Testis (tissue), 2 donors: ENCODE measurements at regions not wholly inside any gene's neighbourhood (a gene's known extent, or its start where the extent isn't known, plus 50 kb on each side); places are given as distances from the start of the nearest gene placed in this dataset.

Experiments
- CTCF ChIP-seq, 3 experiments: fragments of 450-650 bp in 2 of 3; fragments of 200-600 bp in 1 of 3; sonication (generic) in 1 of 3; IDR thresholded peaks; one replicate each; pipeline ENCODE4 v1.5.1; 2016 to 2019; ENCODE audit warnings: antibody characterized with exemption in 3 of 3, mild to moderate bottlenecking in 2 of 3, moderate library complexity in 1 of 3
- POLR2A ChIP-seq: fragments of 450-650 bp; IDR thresholded peaks from one replicate; pipeline ENCODE4 v1.6.1; 2017; ENCODE audit warnings: antibody characterized with exemption, mild to moderate bottlenecking, moderate library complexity

DNA sequence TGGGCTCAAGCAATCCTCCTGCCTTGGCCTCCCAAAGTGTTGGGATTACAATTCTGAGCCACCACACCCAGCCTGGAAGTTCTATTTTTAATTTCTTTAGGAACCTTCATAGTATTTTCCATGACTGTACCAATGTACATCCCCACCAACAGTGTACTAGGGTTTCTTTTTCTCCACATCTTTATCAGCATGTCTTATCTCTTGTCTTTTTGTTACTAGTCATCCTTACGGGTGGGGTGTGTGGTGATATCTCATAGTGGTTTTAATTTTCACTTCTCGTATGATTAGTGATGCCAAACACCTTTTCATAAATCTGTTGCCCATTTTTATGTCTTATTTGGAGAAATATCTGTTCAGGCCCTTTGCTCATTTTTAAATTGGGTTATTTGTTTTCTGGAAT is 123.0 kb upstream of the MEF2C start:
- no peak for TF ChIP-seq CTCF (IDR thresholded peaks at IDR 0.05)
- no peak for TF ChIP-seq POLR2A
